Suprapubic skin (tissue), 3 donors: ENCODE measurements at regions not wholly inside any gene's neighbourhood (a gene's known extent, or its start where the extent isn't known, plus 50 kb on each side); places are given as distances from the start of the nearest gene placed in this dataset.

Experiments used
- EP300 ChIP-seq: sonication (generic); formaldehyde crosslinking; IDR thresholded peaks from one replicate; pipeline ENCODE4 v1.6.1; 2017; ENCODE audit warnings: antibody characterized with exemption
- TF ChIP-seq, protein P1 (sequence below), 2 donors: fragments of 200-600 bp in 1 of 2; fragments of 450-650 bp in 1 of 2; sonication (generic) in 1 of 2; IDR thresholded peaks; one replicate each; pipeline ENCODE4 v1.5.1; 2016 to 2019; ENCODE audit warnings: antibody characterized with exemption in 2 of 2, mild to moderate bottlenecking in 1 of 2, moderate library complexity in 1 of 2

- TF ChIP-seq, protein P1, sequence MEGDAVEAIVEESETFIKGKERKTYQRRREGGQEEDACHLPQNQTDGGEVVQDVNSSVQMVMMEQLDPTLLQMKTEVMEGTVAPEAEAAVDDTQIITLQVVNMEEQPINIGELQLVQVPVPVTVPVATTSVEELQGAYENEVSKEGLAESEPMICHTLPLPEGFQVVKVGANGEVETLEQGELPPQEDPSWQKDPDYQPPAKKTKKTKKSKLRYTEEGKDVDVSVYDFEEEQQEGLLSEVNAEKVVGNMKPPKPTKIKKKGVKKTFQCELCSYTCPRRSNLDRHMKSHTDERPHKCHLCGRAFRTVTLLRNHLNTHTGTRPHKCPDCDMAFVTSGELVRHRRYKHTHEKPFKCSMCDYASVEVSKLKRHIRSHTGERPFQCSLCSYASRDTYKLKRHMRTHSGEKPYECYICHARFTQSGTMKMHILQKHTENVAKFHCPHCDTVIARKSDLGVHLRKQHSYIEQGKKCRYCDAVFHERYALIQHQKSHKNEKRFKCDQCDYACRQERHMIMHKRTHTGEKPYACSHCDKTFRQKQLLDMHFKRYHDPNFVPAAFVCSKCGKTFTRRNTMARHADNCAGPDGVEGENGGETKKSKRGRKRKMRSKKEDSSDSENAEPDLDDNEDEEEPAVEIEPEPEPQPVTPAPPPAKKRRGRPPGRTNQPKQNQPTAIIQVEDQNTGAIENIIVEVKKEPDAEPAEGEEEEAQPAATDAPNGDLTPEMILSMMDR (IDR thresholded peaks at IDR 0.05) = no peak
- no peak for TF ChIP-seq EP300
Observed at GRCh38 chr16:13697013-13697412, 222.9 kb upstream of the ERCC4 start.
